K562 (cell line): ENCODE measurements at regions not wholly inside any gene's neighbourhood (a gene's known extent, or its start where the extent isn't known, plus 50 kb on each side); places are given as distances from the start of the nearest gene placed in this dataset.

Source experiments
- ATAC-seq: fragments of 200-7000 bp; cut with Tn5 transposase; 3 replicates; pipeline ENCODE4 v1.9.1; 2020; ENCODE audit warnings: moderate library complexity
- BruUV-seq: library from RNA; stranded (reverse); fragments of 400-500 nt; replicated peaks from 2 replicates; lab custom pipeline; 2021; lab: Mats Ljungman, UMichigan
- CTCF ChIA-PET: fragments of 300-600 bp; formaldehyde crosslinking; extraction: SDS; loops from one replicate; lab custom pipeline; 2021; ENCODE audit warnings: low intra/inter-chr PET ratio; lab: Yijun Ruan, JAX
- POLR2A ChIA-PET: fragments of 300-600, 350-650 bp; sonication (Branson Sonifier 250); formaldehyde crosslinking; extraction: SDS; loops from one replicate; lab custom pipeline; 2021; ENCODE audit warnings: antibody characterized with exemption, inconsistent platforms; lab: Yijun Ruan, JAX
- DNase-seq, 4 experiments: peaks; one replicate each; pipeline versions ENCODE4 v3.0.0 to v3.0.0-alpha.2; 2011 to 2018; ENCODE audit warnings: low spot score in 3 of 4, mixed read lengths in 3 of 4; ENCODE audit errors: extremely low read depth in 1 of 4
- FAIRE-seq: peaks from 2 replicates; lab custom pipeline; 2011; peaks lifted over from hg19 to GRCh38; lab: Jason Lieb, UNC
- H2AFZ ChIP-seq: 2 replicates; pipeline ENCODE4 v1.6.0; 2011; ENCODE audit warnings: low read depth, low read length, control low read depth, inconsistent platforms
- H3K27ac ChIP-seq: fragments of 200-600 bp; 3 replicates; pipeline ENCODE4 v1.8.0; 2011; ENCODE audit warnings: low read depth, mild to moderate bottlenecking, control low read depth, inconsistent platforms, low read length, moderate library complexity, mixed read lengths; ENCODE audit errors: extremely low read depth
- H3K27me3 ChIP-seq, 2 experiments: fragments of 300-600 bp in 1 of 2; 2 replicates in 1 of 2; 3 replicates in 1 of 2; pipeline versions ENCODE4 v1.6.0 to v1.8.0; 2011; ENCODE audit warnings: inconsistent platforms in 2 of 2, low read length in 2 of 2, mild to moderate bottlenecking in 1 of 2, mixed read lengths in 1 of 2, moderate library complexity in 1 of 2; ENCODE audit not compliant: control insufficient read depth in 2 of 2, insufficient read depth in 2 of 2
- H3K36me3 ChIP-seq: fragments of 300-600 bp; 3 replicates; pipeline ENCODE4 v1.8.0; 2011; ENCODE audit warnings: mild to moderate bottlenecking, low read length, inconsistent platforms; ENCODE audit not compliant: control insufficient read depth, insufficient read depth
- H3K4me1 ChIP-seq, 2 experiments: fragments of 200-600 bp in 1 of 2; replicated peaks in 1 of 2; 2 replicates in 1 of 2; 3 replicates in 1 of 2; pipeline versions ENCODE4 v1.5.1 to v1.8.0; 2011; ENCODE audit warnings: inconsistent platforms in 2 of 2, low read length in 2 of 2, mild to moderate bottlenecking in 1 of 2, mixed read lengths in 1 of 2, moderate library complexity in 1 of 2; ENCODE audit not compliant: control insufficient read depth in 2 of 2, insufficient read depth in 2 of 2
- H3K4me2 ChIP-seq: 2 replicates; pipeline ENCODE4 v1.6.1; 2011; ENCODE audit warnings: low read length, control low read depth, inconsistent platforms, mixed read lengths; ENCODE audit not compliant: insufficient read depth
- H3K4me3 ChIP-seq: fragments of 200-600 bp; sonication (generic), shearing (Covaris generic); 2 replicates; pipeline ENCODE4 v1.5.1; 2016; ENCODE audit warnings: control low read depth, inconsistent platforms
- H3K79me2 ChIP-seq: fragments of 200-600 bp; 3 replicates; pipeline ENCODE4 v1.8.0; 2011; ENCODE audit warnings: low read length, inconsistent platforms; ENCODE audit not compliant: control insufficient read depth, insufficient read depth
- H3K9ac ChIP-seq, 2 experiments: 2 replicates each; pipeline versions ENCODE4 v1.6.0 to v1.6.1; 2011; ENCODE audit warnings: low read depth in 2 of 2, low read length in 2 of 2, control low read depth in 1 of 2, inconsistent platforms in 1 of 2, mild to moderate bottlenecking in 1 of 2, mixed read lengths in 1 of 2; ENCODE audit not compliant: insufficient read depth in 1 of 2
- H3K9me1 ChIP-seq: one replicate; pipeline ENCODE4 v1.6.0; 2011; ENCODE audit warnings: inconsistent platforms, mild to moderate bottlenecking, low read length, moderate library complexity; ENCODE audit not compliant: control insufficient read depth, insufficient read depth
- H3K9me3 ChIP-seq: replicated peaks from 2 replicates; pipeline ENCODE4 v1.5.1; 2011; ENCODE audit warnings: low read depth, low read length, inconsistent platforms; ENCODE audit not compliant: control insufficient read depth, insufficient read depth
- H4K20me1 ChIP-seq: replicated peaks from 2 replicates; pipeline ENCODE4 v1.6.1; 2011; ENCODE audit warnings: low read length, inconsistent platforms, mixed read lengths; ENCODE audit not compliant: control insufficient read depth, insufficient read depth
- ASH1L ChIP-seq: fragments of 450-650 bp; IDR thresholded peaks from 2 replicates; pipeline ENCODE4 v1.6.1; 2018; ENCODE audit warnings: borderline replicate concordance, mild to moderate bottlenecking, low read depth; ENCODE audit not compliant: partially characterized antibody
- ATF2 ChIP-seq: sonication (generic); formaldehyde crosslinking; IDR thresholded peaks from 2 replicates; pipeline ENCODE4 v1.8.1; 2022; ENCODE audit warnings: missing genetic modification reagents
- HDAC6 ChIP-seq: IDR thresholded peaks from 2 replicates; pipeline ENCODE4 v1.6.1; 2012; ENCODE audit warnings: low read depth, mild to moderate bottlenecking, control low read depth, inconsistent platforms, low read length, moderate library complexity
- NBN ChIP-seq: fragments of 450-650 bp; IDR thresholded peaks from 2 replicates; pipeline ENCODE4 v1.6.1; 2016; ENCODE audit warnings: low read depth, mild to moderate bottlenecking
- RFX5 ChIP-seq: IDR thresholded peaks from 2 replicates; pipeline ENCODE4 v1.6.1; 2011; ENCODE audit warnings: low read depth, mild to moderate bottlenecking, improper control_type of control experiment, low read length
- SAFB2 ChIP-seq: fragments of 200-400 bp; formaldehyde crosslinking; IDR thresholded peaks from 2 replicates; pipeline ENCODE4 v1.6.1; 2018; ENCODE audit warnings: borderline replicate concordance, low read length, low read depth, moderate library complexity; ENCODE audit not compliant: severe bottlenecking
- SMAD1 ChIP-seq: fragments of 150-350 bp; IDR thresholded peaks from 2 replicates; pipeline ENCODE4 v1.6.1; 2014; ENCODE audit warnings: low read length, low read depth; ENCODE audit not compliant: partially characterized antibody
- WGBS: fragments of 100-300 bp; shearing (Covaris generic); methylation state at CpG from one replicate; pipeline ENCODE4 v1.1.6; 2016; ENCODE audit warnings: low coverage, mixed read lengths; ENCODE audit not compliant: insufficient coverage; ENCODE audit errors: missing lambda C conversion rate; 5-methylcytosine and 5-hydroxymethylcytosine counted together
- in situ Hi-C: fragments of 300-500 bp; cut with MboI; formaldehyde crosslinking; loops from 4 replicates; pipeline ENCODE4 v1.15.0; 2018; ENCODE audit warnings: inconsistent platforms, mixed read lengths
- intact Hi-C: fragments of 100-400 bp; cut with micrococcal nuclease; formaldehyde crosslinking; loops from 2 replicates; pipeline ENCODE4 v1.14.2; 2022

GRCh38 chr6:12371151-12371550 lies 81.0 kb downstream of the EDN1 start:
- Histone ChIP-seq H3K9ac (no peak overlapping the region), H3K36me3 (no peaks in the 10 kb centered on the region), H3K9me3 (no peaks in the 10 kb centered on the region), H3K4me2 (no peak overlapping the region), H3K9me1 (no peaks in the 10 kb centered on the region), H3K27me3 (no peaks in the 10 kb centered on the region; a peak in 1 of 5 replicates), H4K20me1 (no peaks in the 10 kb centered on the region), H3K79me2 (no peaks in the 10 kb centered on the region), H3K4me1 (no peaks in the 10 kb centered on the region), H2AFZ (no peak overlapping the region), H3K4me3 (no peak overlapping the region), H3K27ac (no peak overlapping the region)
- ATAC-seq = no peak
- intact Hi-C loops = no loop called here
- ChIA-PET POLR2A (no interaction called here), CTCF (no interaction called here)
- in situ Hi-C loops = no loop called here
- BruUV-seq = no TSS peak
- 0% methylated on average over 1 of the region's 1 CpG for WGBS
- no peak for FAIRE-seq
- no peak for DNase-seq
- TF ChIP-seq NBN (no peak), SAFB2 (no peak), HDAC6 (no peak), ATF2 (no peak), SMAD1 (no peak), ASH1L (no peak), RFX5 (no peak)
